GM23338 (cell line): ENCODE measurements at regions not wholly inside any gene's neighbourhood (a gene's known extent, or its start where the extent isn't known, plus 50 kb on each side); places are given as distances from the start of the nearest gene placed in this dataset.

Experiments used
- CTCF ChIP-seq, 2 experiments: fragments of 200-600 bp in 1 of 2; sonication (generic) in 1 of 2; conservative IDR thresholded peaks; 2 replicates each; pipeline versions ENCODE4 v1.5.1 to v1.6.1; 2016 to 2017; ENCODE audit warnings: antibody characterized with exemption in 2 of 2, low read depth in 2 of 2, mild to moderate bottlenecking in 2 of 2, moderate library complexity in 1 of 2
- EZH2 ChIP-seq: fragments of 200-600 bp; sonication (generic); IDR thresholded peaks from one replicate; pipeline ENCODE4 v1.8.0; 2017; ENCODE audit warnings: antibody characterized with exemption, mild to moderate bottlenecking, low read depth; ENCODE audit not compliant: unreplicated experiment
- EZH2phosphoT487 ChIP-seq: fragments of 200-600 bp; sonication (generic); IDR thresholded peaks from one replicate; pipeline ENCODE4 v1.8.1; 2018; ENCODE audit warnings: antibody characterized with exemption; ENCODE audit not compliant: unreplicated experiment
- POLR2AphosphoS5 ChIP-seq: IDR thresholded peaks from 2 replicates; pipeline ENCODE4 v1.6.1; 2016; ENCODE audit warnings: antibody characterized with exemption, low read depth

GRCh38 chr7:17055596-17055995, 173.8 kb upstream of the AGR3 start:
- TF ChIP-seq POLR2AphosphoS5 (no peak), CTCF (conservative IDR thresholded peaks at IDR 0.05; ENCODE audit: low read depth in 2 of 2) (no peak), EZH2 (no peak), EZH2phosphoT487 (no peak)
